Kidney capillary endothelial cell (primary cell): ENCODE measurements at regions not wholly inside any gene's neighbourhood (a gene's known extent, or its start where the extent isn't known, plus 50 kb on each side); places are given as distances from the start of the nearest gene placed in this dataset.
"Not testable (repeated sequence)": the region's sequence is repeated elsewhere in the genome, so short reads cannot be mapped to it uniquely, and the experiment has no call there.

Experiments
- DNase-seq: peaks from one replicate; pipeline ENCODE4 v3.0.0-alpha.2; 2018; ENCODE audit warnings: low spot score

DNA sequence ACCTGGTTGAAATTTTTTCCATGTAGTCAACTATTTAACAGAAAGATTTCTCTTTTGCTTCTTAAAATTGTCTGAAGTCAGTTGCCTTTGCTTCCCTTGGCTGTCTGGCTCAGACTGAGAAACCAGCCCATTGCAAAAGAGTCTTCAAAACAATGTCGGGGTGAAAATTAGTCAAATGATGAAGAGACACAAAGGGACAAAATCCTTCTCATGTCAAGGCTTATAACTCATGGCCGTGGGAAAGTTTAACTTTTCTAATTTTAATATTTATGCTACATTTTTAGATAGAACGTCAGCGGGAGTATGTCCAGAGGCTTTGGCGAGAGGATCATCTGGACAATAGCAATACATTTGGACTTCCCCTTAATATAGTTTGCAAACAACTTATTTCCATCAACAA is 127.2 kb downstream of the CD164 start:
- no peak for DNase-seq

DNA sequence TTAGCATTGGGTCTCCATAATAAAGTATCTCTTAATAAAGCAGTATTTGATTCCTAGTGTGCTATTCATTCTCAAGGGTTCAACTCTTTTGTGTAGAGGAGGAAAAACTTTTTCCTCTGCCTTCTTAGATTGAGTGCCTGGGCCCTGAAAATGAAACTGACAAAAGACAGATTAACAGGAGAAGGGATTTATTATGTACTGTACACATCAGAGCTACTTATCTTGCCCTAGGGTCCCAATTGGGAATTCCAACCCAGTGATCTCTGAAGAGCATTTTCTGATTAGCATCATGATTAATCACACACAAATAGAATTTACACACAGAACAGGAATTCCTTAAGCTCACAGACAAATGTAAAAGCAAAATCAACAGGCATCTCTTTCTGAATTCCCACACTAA is 128.9 kb downstream of the CD164 start:
- no peak for DNase-seq

DNA sequence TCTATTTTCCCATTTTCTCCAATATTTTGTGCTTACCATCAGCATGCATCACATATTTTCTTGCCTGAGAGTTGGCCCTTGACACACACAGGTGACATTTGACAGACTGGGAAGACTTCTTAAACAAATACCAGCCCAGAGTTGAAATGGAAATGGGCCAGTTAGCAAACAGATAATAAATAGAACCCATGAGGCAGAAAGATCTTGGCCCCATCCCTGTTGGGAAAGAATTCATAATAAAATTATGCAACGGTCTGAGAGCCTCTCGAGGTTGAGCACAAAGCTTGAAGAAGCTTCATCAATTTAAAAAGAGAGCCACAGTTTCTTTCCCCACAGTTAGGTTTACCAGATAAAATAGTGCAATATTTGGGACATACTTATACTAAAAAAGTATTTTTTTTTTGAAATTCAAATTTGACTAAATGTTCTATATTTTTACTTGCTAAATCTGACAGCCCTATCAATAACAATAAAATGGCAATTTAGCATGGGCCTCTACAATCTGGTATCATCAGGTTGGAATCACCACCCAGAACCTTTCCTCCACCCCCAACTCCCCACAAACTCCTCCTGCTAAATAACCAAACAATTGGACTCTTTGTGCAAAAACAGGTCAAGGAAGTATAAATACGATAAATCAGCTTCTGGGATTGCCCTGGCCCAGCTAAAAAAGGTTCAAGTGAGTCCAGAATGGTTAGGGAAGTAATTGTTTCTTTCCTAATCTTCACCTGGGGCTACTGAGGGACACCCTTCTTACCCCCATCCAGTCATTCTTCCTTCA is 129.8 kb downstream of the CD164 start:
- no peak for DNase-seq

DNA sequence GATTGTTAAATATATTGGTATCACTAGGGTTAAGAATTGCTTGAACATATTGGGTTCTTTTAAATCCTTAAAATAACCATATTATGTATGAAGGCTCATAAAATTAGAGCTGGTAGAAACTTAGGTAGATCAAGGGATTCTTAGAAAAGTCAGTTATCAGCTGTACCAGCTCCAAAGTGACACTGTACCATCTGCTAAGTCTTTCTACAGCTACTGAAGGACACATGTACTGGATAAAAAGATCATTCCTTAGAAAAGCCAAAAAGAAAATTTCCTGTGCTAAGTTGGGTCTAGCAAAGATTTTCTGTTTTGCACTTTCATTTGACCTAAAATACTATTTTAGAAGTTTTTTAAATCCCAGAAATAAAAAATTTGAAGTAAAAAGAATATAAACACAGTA is 130.4 kb downstream of the CD164 start:
- DNase-seq = no peak

DNA sequence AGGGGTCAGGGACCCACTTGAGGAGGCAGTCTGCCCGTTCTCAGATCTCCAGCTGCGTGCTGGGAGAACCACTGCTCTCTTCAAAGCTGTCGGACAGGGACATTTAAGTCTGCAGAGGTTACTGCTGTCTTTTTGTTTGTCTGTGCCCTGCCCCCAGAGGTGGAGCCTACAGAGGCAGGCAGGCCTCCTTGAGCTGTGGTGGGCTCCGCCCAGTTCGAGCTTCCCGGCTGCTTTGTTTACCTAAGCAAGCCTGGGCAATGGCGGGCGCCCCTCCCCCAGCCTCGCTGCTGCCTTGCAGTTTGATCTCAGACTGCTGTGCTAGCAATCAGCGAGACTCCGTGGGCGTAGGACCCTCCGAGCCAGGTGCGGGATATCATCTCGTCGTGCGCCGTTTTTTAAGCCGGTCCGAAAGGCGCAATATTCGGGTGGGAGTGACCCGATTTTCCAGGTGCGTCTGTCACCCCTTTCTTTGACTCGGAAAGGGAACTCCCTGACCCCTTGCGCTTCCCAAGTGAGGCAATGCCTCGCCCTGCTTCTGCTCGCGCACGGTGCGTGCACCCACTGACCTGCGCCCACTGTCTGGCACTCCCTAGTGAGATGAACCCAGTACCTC is 131.6 kb downstream of the CD164 start:
- DNase-seq = not testable (repeated sequence)

DNA sequence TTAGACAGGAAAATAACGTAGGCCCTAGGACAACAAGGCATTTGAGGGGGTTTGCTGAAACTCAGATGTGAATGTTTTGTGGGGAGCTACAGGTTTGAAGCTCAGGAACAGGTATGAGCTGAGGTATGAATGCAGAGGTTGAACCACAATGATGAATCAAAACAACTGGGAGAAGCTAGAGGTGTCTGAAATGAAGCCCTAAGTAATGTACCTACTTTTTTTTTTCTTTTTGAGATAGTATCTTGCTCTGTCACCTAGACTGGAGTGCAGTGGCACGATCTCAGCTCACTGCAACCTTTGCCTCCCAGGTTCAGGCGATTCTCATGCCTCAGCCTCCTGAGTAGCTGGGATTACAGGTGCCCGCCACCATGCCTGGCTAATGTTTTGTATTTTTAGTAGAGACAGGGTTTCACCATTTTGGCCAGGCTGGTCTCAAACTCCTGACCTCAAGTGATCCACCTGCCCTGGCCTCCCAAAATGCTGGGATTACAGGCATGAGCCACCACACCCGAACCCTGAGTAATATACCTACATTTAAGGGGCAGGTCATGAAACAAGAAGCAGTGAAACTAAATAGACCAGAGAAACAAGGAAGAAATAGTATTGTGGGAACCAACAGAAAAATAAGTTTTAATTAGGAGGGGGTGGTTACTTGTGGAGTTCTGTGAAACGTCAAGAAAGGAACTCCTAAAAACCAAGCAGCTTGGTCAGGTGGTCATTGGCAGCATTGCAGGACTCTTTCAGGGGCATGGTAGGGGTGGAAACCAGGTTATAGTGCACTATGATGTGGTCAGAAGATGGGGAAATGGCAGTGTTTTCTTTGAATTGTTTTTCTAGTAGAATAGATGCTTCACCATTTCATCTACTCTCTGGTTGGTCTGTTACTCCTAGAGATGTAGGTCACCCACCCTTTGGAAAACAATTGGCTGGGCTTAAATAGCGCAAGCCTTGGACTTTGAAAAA is 138.1 kb downstream of the CD164 start:
- no peak for DNase-seq

DNA sequence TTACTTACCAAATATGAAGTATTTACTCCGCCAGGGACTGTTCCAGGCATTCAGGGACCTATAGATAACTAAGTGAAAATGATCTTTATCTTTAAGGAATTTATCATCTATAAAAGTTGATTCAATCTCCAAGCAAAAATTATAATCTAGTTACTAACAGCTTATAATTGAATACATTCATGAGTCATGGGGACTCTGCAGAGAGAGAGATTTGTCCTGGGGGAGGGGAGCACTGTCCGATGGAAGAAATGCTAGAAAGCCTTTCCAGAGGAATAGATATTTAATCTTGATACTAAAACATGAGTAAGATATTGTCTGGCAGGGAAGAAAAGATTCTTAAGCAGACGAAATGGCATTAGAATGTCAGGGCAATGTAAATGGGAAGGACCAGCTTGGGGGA is 139.3 kb downstream of the CD164 start:
- DNase-seq = no peak

DNA sequence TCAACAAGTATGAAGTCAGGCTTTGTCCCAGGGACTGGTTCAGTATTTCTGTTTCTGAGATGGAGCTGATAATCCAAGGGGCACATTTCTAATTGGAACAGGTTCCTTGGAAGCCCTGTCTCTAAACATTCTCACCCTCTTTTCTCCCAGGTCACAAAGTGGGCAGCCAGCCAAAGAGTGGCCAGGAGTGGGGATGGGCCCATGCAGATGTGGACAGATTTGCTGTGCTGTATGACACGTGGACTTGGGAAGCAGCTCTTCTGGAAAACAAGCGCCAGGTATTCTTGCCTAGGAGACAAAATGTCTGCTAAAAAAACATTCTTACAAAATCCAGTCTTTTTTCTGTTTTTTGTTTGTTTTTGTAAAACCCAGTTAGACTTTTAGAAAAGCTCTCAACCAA is 140.2 kb downstream of the CD164 start:
- no peak for DNase-seq

DNA sequence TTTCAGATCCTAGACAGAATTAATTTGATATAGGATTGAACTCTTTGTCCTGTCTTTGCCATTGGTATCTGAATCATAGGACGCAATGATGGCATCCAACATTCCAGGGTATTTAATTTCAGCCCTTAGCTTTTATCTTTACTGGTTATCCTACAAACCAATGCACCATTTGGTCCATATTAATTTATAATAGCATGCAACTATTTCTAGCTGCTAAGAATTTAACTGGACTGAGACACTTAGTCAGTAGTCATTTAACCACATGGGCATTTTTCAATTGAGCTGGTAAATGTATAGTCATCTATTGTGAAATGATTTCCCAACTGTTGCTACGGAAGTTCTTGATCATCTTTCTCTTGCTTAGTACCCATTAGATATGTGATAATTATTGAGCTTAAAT is 141.1 kb downstream of the CD164 start:
- no peak for DNase-seq

DNA sequence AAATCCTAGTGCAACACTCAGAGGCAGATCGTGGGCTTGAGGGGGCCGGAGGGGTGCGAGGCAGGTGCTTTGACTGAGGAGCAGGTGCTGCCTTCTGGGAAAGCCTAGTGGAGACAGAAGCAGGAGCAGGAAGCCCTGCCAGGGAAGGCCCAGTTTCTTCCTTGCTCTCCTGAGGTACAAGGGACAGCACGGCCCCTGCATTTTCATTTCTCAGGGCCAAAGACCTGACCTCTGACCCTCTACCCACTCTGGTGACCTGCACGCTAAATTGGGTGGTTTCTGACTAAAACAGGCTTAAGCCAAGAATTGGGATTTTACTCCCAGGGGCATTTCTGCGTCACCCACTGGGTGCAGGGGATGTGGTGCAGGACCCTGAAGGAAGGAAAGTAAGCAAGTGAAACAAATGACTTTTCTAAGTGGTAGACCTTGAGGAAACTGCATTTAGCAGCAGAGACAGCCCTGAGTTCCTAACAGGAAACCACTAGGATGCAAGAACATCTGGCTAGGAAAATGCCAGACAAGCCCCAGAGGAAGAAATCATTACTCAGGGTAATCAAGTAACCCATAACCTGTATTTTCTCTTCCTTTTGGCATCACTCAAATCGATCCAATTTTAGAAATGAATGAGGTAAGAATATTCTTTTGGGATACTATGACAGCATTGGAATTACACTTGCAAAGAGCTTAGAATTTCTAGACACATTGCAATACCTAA is 141.7 kb downstream of the CD164 start:
- peak; percentile 70 for DNase-seq

DNA sequence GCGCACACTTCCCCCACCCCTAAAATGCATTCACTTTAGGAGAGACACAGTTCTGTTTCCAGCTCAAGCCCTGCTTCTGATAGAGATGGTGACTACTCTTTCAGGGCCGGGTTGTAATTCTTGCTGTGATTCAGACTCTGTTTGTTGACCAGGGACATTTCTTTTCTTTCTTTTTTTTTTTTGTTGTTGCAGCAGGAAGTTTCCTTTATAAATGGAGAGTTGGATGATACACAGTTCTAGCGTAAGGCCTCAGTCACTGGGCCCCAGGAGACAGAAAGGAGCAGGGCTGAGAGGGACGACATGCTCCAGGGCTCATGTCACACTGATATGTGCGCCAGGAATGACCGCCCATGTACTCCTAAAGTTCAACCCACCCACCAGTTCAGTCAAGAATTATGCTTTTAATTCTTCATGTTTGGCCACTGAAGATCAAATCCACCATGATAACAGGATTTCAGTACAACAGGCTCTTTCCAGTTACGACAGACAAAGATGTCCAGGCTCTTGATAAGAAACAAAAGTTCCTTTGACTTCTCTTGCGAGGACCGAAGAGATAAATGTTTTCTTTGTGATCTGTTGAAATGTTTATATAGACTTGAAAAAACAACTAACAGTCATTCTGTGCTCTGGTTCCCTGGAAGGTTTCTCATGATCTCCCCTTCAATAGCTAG is 142.5 kb downstream of the CD164 start:
- peak; percentile 59 for DNase-seq

DNA sequence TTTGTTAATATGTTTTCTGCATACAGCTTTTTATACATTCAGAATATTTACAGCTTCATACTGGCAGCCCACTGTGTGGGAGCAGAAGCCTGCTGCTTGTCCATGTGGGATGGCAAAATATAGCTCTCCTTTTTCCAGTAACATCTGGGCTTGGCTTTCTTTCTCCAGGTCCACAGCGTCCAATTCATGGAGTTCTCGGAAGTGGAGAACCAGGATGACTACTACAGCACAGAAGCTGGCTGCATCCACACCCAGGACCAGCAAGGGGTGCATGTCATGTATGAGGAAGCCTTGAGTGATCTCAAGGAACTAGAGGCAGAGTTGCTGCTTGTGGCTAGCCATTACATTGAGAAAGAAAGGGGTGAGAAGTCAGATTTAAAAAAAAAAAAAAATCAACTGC is 143.1 kb downstream of the CD164 start:
- no peak for DNase-seq

DNA sequence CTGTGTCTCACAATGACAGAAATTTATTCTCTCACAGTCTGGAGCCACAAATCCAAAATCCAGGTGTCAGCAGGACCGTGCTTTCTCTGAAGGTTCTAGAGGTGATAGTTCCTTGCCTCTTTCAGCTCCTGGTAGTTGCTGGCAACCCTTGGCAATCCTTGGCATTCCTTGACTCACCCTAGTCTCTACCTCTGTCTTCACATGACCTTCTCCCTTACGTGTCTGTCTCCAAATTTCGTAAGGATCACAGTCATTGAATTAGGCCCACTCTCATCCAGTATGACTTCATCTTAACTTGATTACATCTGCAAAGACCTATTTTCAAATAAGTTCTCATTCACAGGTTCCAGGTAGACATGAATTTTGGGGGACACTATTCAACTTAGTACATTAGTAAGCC is 143.1 kb downstream of the CEP57L1 start:
- DNase-seq = no peak

DNA sequence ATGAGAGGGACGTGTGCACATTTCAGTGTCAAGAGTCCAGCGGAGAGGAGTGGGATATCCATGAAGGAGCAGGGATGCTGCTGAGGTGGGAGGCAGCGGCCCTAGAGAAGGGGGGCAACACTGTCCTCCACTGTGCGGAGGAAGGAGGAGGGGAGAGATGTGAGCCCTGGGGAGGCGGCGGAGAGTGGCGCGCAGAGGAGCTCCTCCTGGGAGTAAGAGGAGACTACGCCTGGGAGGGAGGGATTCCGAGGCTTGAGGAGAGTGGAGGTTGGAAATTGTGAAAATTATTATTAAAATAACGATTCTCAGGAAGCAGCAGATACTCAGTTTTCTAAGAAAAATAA is 142.7 kb downstream of the CEP57L1 start:
- DNase-seq = no peak

DNA sequence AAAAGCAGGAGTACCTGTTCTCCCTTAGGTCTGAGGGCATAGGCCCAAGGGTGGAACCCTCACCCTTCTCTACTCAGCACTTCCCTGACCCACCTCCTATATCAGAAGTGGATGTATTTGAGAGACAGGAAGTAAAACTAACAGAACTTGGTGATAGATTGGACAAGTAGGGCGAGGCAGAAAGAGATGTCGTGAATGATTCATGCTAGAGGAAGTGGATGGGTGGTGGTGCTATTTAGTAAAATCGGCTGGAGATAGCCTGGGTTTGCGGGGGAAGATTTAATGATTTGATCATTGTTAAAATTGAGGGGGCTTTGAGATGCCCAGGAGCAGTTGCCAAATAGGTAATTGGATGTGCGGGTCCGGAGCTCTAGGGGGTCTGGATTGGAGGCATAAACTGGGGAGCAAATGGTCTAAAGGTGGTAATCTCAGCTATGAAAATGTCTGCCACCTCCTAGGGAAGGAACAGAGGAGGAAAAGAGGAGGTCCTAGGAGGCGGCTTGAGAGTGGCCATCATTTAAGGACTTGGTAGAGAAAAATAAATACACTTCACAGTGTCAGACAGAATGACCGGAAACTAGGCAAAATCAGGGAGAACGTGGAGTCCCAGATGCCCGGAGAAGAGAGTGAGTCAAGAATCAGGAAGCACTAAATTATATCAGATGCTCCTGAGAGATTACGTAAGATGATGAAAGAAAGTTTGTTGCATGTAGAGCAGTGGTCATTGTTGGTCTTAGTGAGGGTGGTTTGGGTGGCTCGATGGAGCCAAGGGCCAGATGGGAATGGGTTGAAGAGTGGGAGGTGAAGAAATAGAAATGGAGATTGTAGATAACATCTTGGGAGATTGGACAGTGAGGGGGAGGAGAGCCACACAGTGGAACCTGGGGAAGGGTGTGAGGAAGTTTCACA is 142.0 kb downstream of the CEP57L1 start:
- peak; percentile 84 for DNase-seq

DNA sequence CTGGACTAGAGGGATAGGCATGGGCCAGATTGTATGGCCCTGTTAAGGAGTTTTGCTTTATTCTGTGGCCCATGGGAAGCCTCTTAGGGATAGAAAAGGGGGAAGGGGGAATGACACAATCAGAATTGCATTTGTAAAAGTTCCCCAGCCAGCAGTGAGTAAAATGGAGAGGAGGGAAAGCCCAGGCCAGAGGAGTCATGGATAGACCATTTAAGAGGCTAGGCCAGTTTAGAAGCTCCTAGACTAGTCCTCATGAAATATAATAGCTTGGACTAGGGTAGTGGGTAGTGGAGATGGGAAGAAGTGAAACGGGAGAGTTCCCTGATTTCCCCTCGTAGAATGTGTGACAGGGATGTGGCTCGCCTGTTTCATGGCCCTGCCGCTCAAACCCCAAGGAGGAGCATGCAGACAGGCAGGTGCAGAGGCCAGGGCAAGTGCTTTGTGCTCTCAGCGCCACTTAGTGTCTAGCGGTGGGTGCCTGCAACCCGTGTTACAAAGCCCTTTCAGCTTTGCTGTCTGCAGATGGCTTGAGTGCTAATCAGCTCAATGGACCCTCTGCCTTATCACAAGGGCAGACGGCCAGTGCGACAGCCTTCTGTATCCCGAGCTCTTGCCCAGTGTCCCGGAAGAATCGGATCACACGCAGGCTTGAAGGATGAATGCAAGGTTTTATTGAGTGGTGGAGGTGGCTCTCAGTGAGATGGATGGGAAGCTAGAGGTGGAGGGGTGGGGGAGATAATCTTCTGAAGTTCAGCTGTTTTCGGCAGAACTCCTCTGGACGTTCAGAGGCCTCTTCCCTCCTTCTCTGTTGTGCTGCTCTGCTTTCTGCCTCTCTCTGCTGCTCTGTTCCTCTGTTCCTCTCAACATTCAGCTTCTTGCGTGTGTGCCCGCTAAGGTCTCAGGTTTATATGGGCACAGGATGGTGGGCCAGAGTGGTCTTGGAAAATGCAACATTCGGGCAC is 141.1 kb downstream of the CEP57L1 start:
- DNase-seq = no peak

DNA sequence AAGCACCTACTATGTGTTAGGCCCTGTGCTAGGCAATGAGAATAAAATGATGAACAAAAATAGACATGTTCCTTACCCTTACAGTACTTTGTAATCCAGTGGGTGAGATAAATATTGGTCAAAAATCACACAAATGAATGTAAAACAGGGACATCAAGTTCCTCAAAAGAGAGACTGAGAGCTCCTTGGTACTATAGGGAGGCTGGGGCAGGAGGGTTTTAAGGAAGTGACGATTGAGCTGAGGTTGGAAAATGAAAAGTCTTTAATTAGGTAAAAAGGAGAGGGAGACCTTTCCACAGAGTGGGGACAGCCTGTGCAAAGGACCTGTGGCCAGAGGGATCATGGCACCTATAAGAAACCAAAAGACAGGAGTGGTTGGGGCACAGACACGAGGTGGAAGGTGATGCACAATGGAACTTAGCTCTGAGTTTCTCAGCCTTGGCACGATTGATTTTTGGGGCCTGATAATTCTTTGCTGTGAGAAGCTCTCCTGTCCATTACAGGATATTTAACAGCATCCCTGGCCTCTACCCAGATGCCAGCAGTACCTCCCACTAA is 140.3 kb downstream of the CEP57L1 start:
- DNase-seq = no peak

DNA sequence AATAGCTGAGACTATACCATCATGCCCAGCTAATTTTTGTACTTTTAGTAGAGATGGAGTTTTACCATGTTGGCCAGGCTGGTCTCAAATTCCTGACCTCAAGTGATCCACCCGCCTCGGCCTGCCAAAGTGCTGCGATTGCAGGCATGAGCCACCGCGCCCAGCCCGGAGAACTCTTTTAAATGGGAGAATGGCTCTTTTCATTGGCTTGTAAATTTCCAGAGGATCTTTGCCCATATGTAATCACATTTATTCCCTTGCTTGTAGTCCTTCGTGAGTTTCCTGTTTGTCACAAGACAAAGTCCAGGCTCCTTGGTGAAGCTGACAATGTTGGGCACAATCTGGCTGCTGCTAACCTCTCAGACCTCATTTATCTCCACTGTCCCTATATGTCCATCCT is 135.1 kb downstream of the CEP57L1 start:
- no peak for DNase-seq

DNA sequence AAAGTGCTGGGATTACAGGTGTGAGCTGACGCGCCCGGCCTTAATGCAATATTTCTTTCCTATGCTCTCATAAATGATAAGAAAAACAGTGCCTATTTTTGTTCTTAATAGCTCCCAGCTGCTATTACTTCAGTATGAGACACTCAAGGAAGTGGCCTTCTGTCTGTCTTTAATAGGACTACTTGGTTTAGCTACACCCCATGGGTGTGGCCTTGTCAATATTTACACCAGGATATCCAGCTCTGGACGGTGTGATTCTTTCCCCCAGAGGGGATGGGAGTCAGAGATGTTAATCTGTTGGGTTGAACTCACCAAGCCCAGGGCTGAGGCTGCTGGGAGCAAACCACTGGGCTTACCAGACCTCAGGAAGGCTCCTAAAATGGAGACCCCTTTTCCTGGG is 134.2 kb downstream of the CEP57L1 start:
- no peak for DNase-seq
